Mesothelial cell of epicardium (in vitro differentiated cells): ENCODE measurements at regions not wholly inside any gene's neighbourhood (a gene's known extent, or its start where the extent isn't known, plus 50 kb on each side); places are given as distances from the start of the nearest gene placed in this dataset.

Source experiments
- DNase-seq, 2 experiments: peaks; one replicate each; pipeline ENCODE4 v3.0.0; 2021; ENCODE audit warnings: low spot score in 2 of 2; ENCODE audit not compliant: unreplicated experiment in 2 of 2
- H3K27ac Mint-ChIP-seq: 2 replicates; pipeline ENCODE4 v1.8.0; 2021; ENCODE audit warnings: mixed read lengths
- H3K27me3 Mint-ChIP-seq: 2 replicates; pipeline ENCODE4 v1.8.0; 2021; ENCODE audit warnings: low read depth, mixed read lengths
- H3K36me3 Mint-ChIP-seq: 2 replicates; pipeline ENCODE4 v1.8.0; 2021; ENCODE audit warnings: mixed read lengths
- H3K4me1 Mint-ChIP-seq: 2 replicates; pipeline ENCODE4 v1.8.0; 2021; ENCODE audit warnings: mixed read lengths
- H3K4me3 Mint-ChIP-seq: 2 replicates; pipeline ENCODE4 v1.8.0; 2021; ENCODE audit warnings: mild to moderate bottlenecking, moderate library complexity, mixed read lengths
- H3K9me3 Mint-ChIP-seq: 2 replicates; pipeline ENCODE4 v1.8.0; 2021; ENCODE audit warnings: mixed read lengths
- CTCF ChIP-seq: fragments of 200-600 bp; sonication (generic); IDR thresholded peaks from one replicate; pipeline ENCODE4 v1.5.0; 2021; ENCODE audit warnings: antibody characterized with exemption; ENCODE audit not compliant: unreplicated experiment

GRCh38 chr3:10666621-10667020 is 149.4 kb upstream of the SLC6A11 start:
- Mint-ChIP-seq H3K27ac (no peak overlapping the region), H3K27me3 (peaks cover 63% of the 10 kb centered on the region), H3K4me3 (no peak overlapping the region), H3K36me3 (no peaks in the 10 kb centered on the region), H3K4me1 (no peaks in the 10 kb centered on the region), H3K9me3 (no peaks in the 10 kb centered on the region)
- no peak for TF ChIP-seq CTCF
- no peak for DNase-seq

GRCh38 chr3:10667269-10667668 is 148.8 kb upstream of the SLC6A11 start:
- H3K4me3 Mint-ChIP-seq, result no peak overlapping the region
- TF ChIP-seq CTCF, result no peak
- peaks cover 63% of the 10 kb centered on the region for H3K27me3 Mint-ChIP-seq
- H3K36me3 Mint-ChIP-seq, result no peaks in the 10 kb centered on the region
- no peaks in the 10 kb centered on the region for H3K9me3 Mint-ChIP-seq
- no peak overlapping the region for H3K27ac Mint-ChIP-seq
- DNase-seq, result no peak
- no peaks in the 10 kb centered on the region for H3K4me1 Mint-ChIP-seq

- Mint-ChIP-seq H3K4me1 (no peaks in the 10 kb centered on the region), H3K36me3 (no peaks in the 10 kb centered on the region), H3K9me3 (no peaks in the 10 kb centered on the region), H3K27ac (no peak overlapping the region), H3K27me3 (peaks cover 62% of the 10 kb centered on the region), H3K4me3 (no peak overlapping the region)
- TF ChIP-seq CTCF, result no peak
- DNase-seq, result no peak
These were observed 148.0 kb upstream of the SLC6A11 start for GRCh38 chr3:10667901-10668476.

GRCh38 chr3:10669490-10670048 is 146.5 kb upstream of the SLC6A11 start:
- Mint-ChIP-seq H3K27ac (no peak overlapping the region), H3K4me1 (no peaks in the 10 kb centered on the region), H3K27me3 (peaks cover 60% of the 10 kb centered on the region), H3K4me3 (no peak overlapping the region), H3K9me3 (no peaks in the 10 kb centered on the region), H3K36me3 (no peaks in the 10 kb centered on the region)
- no peak for TF ChIP-seq CTCF
- DNase-seq, result no peak

GRCh38 chr3:10672422-10672821 is 143.6 kb upstream of the SLC6A11 start:
- TF ChIP-seq CTCF, result no peak
- no peak for DNase-seq
- Mint-ChIP-seq H3K27ac (no peak overlapping the region), H3K4me1 (no peaks in the 10 kb centered on the region), H3K36me3 (no peaks in the 10 kb centered on the region), H3K4me3 (no peak overlapping the region), H3K9me3 (no peaks in the 10 kb centered on the region), H3K27me3 (peaks cover 58% of the 10 kb centered on the region)
